ENCODE measurements at regions not wholly inside any gene's neighbourhood (a gene's known extent, or its start where the extent isn't known, plus 50 kb on each side); places are given as distances from the start of the nearest gene placed in this dataset.

DNA sequence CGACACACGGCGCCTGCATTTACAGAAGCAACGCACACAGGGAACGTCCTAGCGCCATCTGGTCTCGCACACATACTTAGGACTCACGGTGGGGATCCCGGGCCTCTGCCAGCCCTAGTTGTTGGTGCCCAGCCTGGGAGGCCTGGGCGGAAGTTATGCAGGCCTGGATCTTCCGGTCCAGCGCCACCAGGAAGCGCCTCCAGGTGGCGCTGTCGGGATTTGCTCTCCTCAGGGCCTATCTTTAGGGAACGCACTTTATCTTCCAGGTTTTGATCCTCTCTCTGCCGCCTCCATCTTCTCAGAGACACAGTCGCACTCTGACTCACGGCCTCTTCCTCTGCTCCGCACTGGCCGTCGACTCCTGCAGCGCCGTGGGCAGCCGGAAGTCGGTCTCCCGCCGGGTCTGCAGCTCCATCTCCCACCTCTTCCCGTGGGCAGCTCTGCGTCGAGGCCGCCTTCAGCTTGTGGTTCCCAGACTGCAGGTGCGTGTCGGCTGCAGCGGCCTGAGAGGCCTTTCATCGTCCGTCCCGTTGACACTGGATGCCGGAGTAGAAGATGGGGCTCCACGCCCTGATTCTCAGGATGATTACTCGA is 760.4 kb downstream of the TMEM121 start:
- TF ChIP-seq POLR2A (IDR thresholded peaks at IDR 0.05; ENCODE audit: low read depth, low read length) (no peak), POLR2AphosphoS5 (IDR thresholded peaks at IDR 0.05; ENCODE audit: low read depth, low read length) (no peak), PAX5 (IDR thresholded peaks at IDR 0.05; ENCODE audit: insufficient read depth, low read length, severe bottlenecking) (no peak), TAF1 (IDR thresholded peaks at IDR 0.05; ENCODE audit: low read depth, low read length) (no peak), POU2F2 (IDR thresholded peaks at IDR 0.05; ENCODE audit: low read depth, low read length) (no peak), SPI1 (IDR thresholded peaks at IDR 0.05; ENCODE audit: low read depth, low read length) (no peak)
